ENCODE measurements at regions not wholly inside any gene's neighbourhood (a gene's known extent, or its start where the extent isn't known, plus 50 kb on each side); places are given as distances from the start of the nearest gene placed in this dataset.

GRCh38 chr9:712643-713042, 128.9 kb upstream of the DMRT1 start:
- TF ChIP-seq CTCF (IDR thresholded peaks at IDR 0.05): no peak
- TF ChIP-seq ZFX (IDR thresholded peaks at IDR 0.05; ENCODE audit: borderline replicate concordance): no peak

Measured in 22Rv1 (cell line).